Left cardiac atrium (tissue), 4 donors: ENCODE measurements at regions not wholly inside any gene's neighbourhood (a gene's known extent, or its start where the extent isn't known, plus 50 kb on each side); places are given as distances from the start of the nearest gene placed in this dataset.

ENCODE experiments used
- ATAC-seq, 2 donors: fragments of 200-7000 bp; cut with Tn5 transposase; one replicate each; pipeline ENCODE4 v1.9.1; 2020; ENCODE audit warnings: mild to moderate bottlenecking in 2 of 2, moderate library complexity in 2 of 2
- DNase-seq: peaks from one replicate; pipeline ENCODE4 v3.0.0-alpha.2; 2020
- intact Hi-C, 2 donors: fragments of 100-400 bp; cut with DNase I; formaldehyde crosslinking; loops; one replicate each; pipeline versions ENCODE4 v1.14.1 to v1.15.1; 2022 to 2023
- donor health status: DM: no; HTN: yes; CAD: no.
- donor health status: DM: no; HTN: yes; CAD: no; lungs with severe emphysema.
- donor health status: DM: yes; HTN: yes; CAD: no.
- donor health status: Dilated cardiomyopathy.

GRCh38 chr2:39512434-39512935 lies 75.4 kb upstream of the MAP4K3 start:
- DNase-seq, result peak; percentile 43
- peak; percentile 5 to 23 for ATAC-seq
- intact Hi-C loops, result no loop called here

- DNase-seq (no peak), ATAC-seq (no peak)
- intact Hi-C loops, result no loop called here
These were observed 75.9 kb upstream of the MAP4K3 start for GRCh38 chr2:39512941-39513340.

DNA sequence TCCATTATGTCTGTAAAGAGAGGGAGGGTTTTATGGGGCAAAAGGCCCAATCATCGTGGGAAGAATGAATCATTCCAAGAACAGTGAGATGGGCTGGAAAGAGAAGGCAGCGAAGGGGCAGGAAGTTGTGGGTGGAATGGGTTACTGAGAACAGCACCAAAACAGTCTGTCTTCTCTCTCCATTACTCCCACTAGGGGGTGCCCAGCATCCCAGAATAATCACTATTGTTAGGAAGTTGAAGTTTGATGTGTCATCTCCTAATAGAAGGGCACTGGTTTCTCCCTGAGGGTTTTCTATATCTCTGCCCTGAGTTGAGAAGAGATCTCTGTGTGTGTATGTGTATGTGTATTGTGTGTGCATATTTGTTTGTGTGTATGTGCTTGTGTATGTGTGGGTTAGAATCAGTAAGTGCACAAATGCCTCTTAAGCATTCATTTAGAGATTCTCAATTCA lies 76.6 kb upstream of the MAP4K3 start:
- ATAC-seq (peak; percentile 71 to 80), DNase-seq (peak; percentile 75)
- intact Hi-C loops, result no loop called here

GRCh38 chr2:39514825-39515224 lies 77.7 kb upstream of the MAP4K3 start:
- DNase-seq, result no peak
- no peak for ATAC-seq
- intact Hi-C loops, result loop anchor here in 1 of 2 donors (5.0 kb wide), 1 partner anchor 138 kb away; no protein-coding TSS in a partner anchor

GRCh38 chr2:39515273-39515896 lies 78.3 kb upstream of the MAP4K3 start:
- ATAC-seq (no peak), DNase-seq (no peak)
- intact Hi-C loops, result loop anchor here in 1 of 2 donors (5.0 kb wide), 1 partner anchor 138 kb away; no protein-coding TSS in a partner anchor

DNA sequence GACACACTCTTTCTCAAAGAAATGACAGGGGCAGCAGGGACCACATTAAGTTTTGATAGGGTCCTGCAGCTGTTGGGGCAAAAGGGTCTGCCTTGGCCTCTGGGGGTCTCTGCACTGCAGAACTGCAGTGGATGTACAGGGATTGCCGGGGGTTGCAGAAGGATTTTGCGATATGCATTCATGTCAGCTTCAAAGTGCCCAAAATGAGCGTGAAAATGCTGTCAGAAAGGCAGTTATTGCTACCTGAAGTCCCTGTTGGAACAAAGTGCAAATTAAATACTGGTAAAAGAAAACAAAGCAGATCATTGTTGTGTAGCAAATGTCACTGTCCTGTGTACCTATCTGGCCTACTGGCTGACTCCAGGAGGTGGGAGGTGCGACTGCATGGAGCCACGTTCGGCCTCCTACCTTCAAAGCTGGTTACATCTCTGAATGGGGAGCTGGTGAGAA lies 78.8 kb upstream of the MAP4K3 start:
- DNase-seq (no peak), ATAC-seq (no peak)
- intact Hi-C loops, result loop anchor here in 1 of 2 donors (2.0 to 5.0 kb wide), 3 partner anchors 25 to 181 kb away; no protein-coding TSS in a partner anchor

DNA sequence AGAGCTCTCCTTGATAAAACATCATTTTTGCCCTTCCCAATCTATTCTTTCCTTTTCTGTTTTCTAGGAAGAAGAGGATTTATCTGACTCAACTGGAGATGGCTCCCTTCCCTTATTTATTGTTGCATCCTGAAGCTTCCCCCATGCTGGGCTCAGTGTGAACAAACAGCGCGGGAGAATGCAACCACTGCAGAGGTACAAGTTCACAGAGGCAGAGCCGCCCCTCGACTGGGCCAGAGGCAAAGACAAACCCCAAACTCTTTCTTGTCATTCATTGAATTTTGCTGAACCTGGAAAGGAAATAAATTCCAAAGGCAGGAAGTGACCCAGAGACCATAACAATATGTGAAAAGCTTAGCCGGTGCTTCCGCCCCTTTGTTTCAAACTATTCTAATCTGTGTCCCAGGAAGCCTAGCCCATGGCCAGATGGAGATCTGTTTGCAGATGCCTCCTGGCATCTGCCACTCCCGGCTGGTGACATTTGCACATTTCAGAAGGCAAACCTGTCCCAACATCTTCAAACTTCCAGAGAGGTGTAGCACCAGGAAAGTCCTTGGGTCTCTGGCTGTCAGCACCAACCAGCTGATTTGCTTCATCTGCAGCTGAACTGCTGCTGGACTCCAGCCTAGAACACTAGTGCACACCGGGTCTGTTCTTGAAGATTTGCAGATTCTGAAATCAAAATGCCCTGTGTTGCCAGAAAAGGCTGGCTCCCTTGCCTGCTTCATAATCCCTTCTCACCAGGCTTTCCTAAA lies 79.4 kb upstream of the MAP4K3 start:
- peak; percentile 61 to 64 for ATAC-seq
- intact Hi-C loops, result loop anchor here in 1 of 2 donors (2.0 to 5.0 kb wide), 3 partner anchors 24 to 180 kb away; no protein-coding TSS in a partner anchor
- peak; percentile 57 for DNase-seq

DNA sequence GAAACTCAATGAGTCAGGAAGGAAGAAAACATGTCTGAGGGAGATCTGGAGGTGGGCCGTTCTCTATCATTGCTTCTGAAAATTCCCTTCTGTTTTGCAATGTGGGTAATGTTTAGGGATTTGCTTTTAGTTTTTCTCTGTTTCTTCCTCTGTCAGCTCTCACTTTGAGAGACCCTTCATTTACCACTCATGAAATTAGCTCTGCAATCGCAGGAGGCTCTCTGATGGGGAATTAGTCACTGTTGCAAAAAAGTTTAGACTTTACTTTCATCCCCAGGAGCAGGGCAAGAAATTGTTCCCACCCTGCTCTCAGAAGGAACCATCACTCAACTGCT lies 80.0 kb upstream of the MAP4K3 start:
- DNase-seq (no peak), ATAC-seq (no peak)
- intact Hi-C loops, result loop anchor here in 1 of 2 donors (2.0 to 5.0 kb wide), 3 partner anchors 24 to 180 kb away; no protein-coding TSS in a partner anchor

DNA sequence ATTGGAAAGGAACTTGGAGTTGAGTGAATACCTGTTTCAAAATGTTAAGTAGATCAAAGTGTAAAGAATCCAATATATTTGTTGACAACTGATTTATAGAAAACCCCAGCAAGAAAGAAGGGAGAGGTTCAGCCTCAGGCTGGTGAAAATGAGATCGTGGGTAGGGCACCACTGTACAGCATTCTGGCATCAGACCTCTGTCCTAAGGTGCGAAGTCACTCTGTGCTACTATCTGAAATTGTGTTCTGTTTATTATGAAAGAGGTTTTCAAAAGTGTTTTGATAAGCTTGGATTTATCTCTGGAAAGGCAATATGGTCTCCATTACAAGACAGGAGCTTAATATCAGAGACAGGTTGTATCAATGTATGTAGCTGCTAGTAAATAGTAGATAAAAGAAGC lies 80.5 kb upstream of the MAP4K3 start:
- intact Hi-C loops, result loop anchor here in 1 of 2 donors (2.0 to 5.0 kb wide), 3 partner anchors 23 to 179 kb away; no protein-coding TSS in a partner anchor
- ATAC-seq (no peak), DNase-seq (no peak)

- DNase-seq (no peak), ATAC-seq (no peak)
- intact Hi-C loops, result loop anchor here in 1 of 2 donors (5.0 kb wide), 1 partner anchor 143 kb away; no protein-coding TSS in a partner anchor
These were observed 82.8 kb upstream of the MAP4K3 start for GRCh38 chr2:39519886-39520285.

DNA sequence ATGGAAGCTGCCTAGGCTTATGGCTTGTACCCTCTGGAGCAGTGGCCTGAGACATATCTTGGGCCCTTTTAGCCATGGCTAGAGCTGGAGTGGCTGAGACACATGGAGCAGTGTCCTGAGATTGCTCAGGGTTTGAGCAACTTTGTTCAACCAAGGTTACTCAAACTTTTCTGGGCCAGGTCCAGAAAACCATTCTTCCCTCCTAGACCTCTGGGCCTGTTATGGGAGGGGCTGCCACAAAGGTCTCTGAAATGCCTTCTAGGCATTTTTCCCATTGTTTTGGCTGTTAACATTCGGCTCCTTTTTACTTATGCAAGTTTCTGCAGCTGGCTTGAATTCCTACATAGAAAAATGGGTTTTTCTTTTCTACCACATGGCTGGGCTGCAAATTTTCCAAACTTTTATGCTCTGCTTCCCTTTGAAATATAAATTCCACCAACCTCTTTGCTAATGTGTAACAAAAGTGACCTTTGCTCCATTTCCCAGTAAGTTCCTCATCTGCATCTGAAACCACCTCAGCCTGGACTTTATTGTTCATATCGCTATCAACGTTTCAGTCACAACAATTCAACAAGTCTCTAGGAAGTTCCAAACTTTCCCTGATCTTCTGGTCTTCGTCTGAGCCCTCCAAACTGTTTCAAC lies 84.9 kb upstream of the MAP4K3 start:
- DNase-seq (no peak), ATAC-seq (no peak)
- intact Hi-C loops, result no loop called here

GRCh38 chr2:39522518-39522877 lies 85.4 kb upstream of the MAP4K3 start:
- no peak for ATAC-seq
- intact Hi-C loops, result no loop called here
- DNase-seq, result no peak

DNA sequence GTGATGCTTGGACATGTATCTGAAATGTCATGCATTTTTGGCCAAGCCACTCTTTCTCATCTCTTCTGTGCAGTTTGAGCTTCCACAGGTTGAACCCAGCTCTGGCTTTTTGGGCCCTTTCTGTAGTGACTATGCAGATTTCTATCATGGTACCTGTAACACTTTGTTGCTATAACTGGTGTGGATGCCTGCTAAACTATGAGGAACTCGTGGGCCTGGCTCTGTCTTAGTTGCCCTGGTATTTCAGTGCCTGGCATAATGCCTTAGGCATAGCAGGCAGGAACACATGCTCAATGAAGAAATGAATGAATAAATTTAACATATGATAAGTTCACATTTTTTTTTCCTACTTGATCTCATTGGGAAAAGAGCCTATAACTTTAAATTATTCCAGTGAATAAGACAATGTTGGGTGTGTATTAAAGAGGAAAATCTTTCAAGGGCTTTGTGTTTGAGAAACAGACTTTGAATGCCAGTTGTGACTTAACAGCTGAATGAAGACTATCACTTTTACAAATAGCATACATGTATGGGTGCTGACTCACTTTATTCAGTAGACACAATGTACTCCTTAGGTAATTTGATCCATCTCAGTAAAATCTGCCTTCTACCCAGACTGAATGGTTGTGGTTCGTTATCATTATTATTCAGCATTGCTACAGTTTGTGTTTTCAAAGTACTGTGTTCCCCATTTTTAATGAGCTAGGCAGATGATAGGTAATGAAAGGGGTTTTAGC lies 86.4 kb upstream of the MAP4K3 start:
- ATAC-seq, result peak in 1 of 2 donors; percentile 79
- intact Hi-C loops, result no loop called here
- no peak for DNase-seq

GRCh38 chr2:39524061-39524460 lies 87.0 kb upstream of the MAP4K3 start:
- ATAC-seq (peak in 1 of 2 donors; percentile 16), DNase-seq (no peak)
- intact Hi-C loops, result no loop called here

GRCh38 chr2:39524756-39525635 lies 87.9 kb upstream of the MAP4K3 start:
- ATAC-seq (peak in 1 of 2 donors; percentile 39), DNase-seq (no peak)
- intact Hi-C loops, result no loop called here

- ATAC-seq (no peak), DNase-seq (no peak)
- intact Hi-C loops, result no loop called here
These were observed 88.7 kb upstream of the MAP4K3 start for GRCh38 chr2:39525636-39526412.

DNA sequence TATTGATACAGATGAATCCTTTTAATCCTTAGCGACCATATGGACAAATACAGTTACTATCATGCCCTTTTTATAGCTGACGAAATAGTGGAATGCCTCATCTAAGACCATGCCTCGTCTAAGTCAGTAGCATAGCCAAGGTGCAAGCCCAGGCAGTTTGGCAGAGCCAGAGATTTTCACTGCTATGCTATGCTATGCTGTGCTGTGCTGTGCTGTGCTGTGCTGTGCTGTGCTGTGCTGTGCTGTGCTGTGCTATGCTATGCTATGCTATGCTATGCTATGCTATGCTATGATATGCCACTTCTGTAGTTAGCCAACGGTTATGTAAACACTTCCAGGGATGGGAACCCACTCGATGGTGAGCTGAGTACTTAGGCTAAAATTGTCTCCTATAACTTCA lies 91.6 kb upstream of the MAP4K3 start:
- DNase-seq (no peak), ATAC-seq (no peak)
- intact Hi-C loops, result no loop called here
